Psoas muscle (tissue), 7 donors: ENCODE measurements at regions not wholly inside any gene's neighbourhood (a gene's known extent, or its start where the extent isn't known, plus 50 kb on each side); places are given as distances from the start of the nearest gene placed in this dataset.

Experiments
- ATAC-seq, 4 donors: fragments of 200-7000 bp; cut with Tn5 transposase; one replicate each; pipeline ENCODE4 v1.9.1; 2020; ENCODE audit warnings: moderate library complexity in 3 of 4, mild to moderate bottlenecking in 2 of 4
- DNase-seq, 2 donors: peaks; one replicate each; pipeline ENCODE4 v3.0.0-alpha.2; 2020
- H3K27ac ChIP-seq: fragments of 200-600 bp; one replicate; pipeline ENCODE4 v1.8.0; 2022
- H3K27me3 ChIP-seq, 3 donors: fragments of 200-600 bp in 1 of 3; one replicate each; pipeline versions ENCODE4 v1.6.1 to v1.8.0; 2013 to 2022; ENCODE audit warnings: low read length in 2 of 3, mild to moderate bottlenecking in 2 of 3, moderate library complexity in 1 of 3; ENCODE audit not compliant: insufficient read depth in 3 of 3
- H3K36me3 ChIP-seq, 2 donors: fragments of 200-600 bp in 1 of 2; one replicate each; pipeline versions ENCODE4 v1.6.1 to v1.8.0; 2013 to 2022; ENCODE audit warnings: low read depth in 1 of 2, mild to moderate bottlenecking in 1 of 2, moderate library complexity in 1 of 2; ENCODE audit not compliant: insufficient read depth in 1 of 2
- H3K4me1 ChIP-seq: fragments of 200-600 bp; one replicate; pipeline ENCODE4 v1.8.0; 2022
- H3K4me3 ChIP-seq: fragments of 200-600 bp; one replicate; pipeline ENCODE4 v1.8.0; 2022; ENCODE audit warnings: mild to moderate bottlenecking
- H3K9me3 ChIP-seq: fragments of 200-600 bp; one replicate; pipeline ENCODE4 v1.8.0; 2022
- CTCF ChIP-seq: fragments of 200-600 bp; IDR thresholded peaks from one replicate; pipeline ENCODE4 v1.8.0; 2022; ENCODE audit warnings: antibody characterized with exemption
- WGBS, 3 donors: extraction: QIAGEN DNeasy Blood & Tissue Kit; methylation state at CpG; one replicate each; pipeline versions ENCODE4 v1.1.6 to v1.1.7; 2013; 5-methylcytosine and 5-hydroxymethylcytosine counted together
- intact Hi-C, 2 donors: fragments of 100-400 bp; cut with DNase I; formaldehyde crosslinking; loops; one replicate each; pipeline versions ENCODE4 v1.11.0 to v1.14.2; 2022
- donor health status: healthy with polysubstance abuse.
- donor health status: DM: no; HTN: no; CAD: no; lungs with moderate emphysema.
- donor health status: Bipolar disorder and iron deficiency.
- donor health status: healthy.
- donor health status: DM: yes; HTN: yes; CAD: no.
- donor health status: DM: no; HTN: no; CAD: no.
- donor health status: DM: yes; HTN: yes; CAD: no.

GRCh38 chr4:181692965-181693364 is 550.2 kb upstream of the TENM3 start:
- WGBS, 3 donors, result 72 to 82% (median 73%) methylated on average over 5 of the region's 5 CpGs

DNA sequence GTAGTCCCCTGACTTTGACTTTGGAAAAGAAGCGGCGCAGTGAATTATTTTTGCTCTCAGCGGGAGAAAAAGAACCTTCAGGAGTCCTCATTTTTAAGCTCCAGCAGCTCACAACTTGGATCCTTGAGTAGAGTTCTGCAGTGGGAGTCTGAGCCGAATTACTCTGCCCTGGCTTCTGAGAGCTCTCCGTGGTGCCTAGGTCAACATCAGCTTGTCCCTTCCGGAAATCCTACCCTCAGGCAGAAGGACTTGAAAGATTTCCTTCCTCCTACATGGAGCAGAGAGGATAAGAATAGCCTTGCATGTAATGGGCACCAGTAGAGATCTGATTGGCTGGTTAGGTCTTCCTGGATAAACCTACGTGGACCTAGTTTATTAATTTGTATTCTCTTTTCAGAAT is 549.7 kb upstream of the TENM3 start:
- 72 to 78% (median 73%) methylated on average over 7 of the region's 7 CpGs for WGBS, 3 donors

More at GRCh38 chr4:181692965-181693364, 550.2 kb upstream of the TENM3 start:
- ATAC-seq (no peak), DNase-seq (no peak)
- H3K36me3 ChIP-seq, result no peaks in the 10 kb centered on the region
- no peak overlapping the region for H3K4me3 ChIP-seq
- H3K27me3 ChIP-seq, result no peaks in the 10 kb centered on the region
- H3K9me3 ChIP-seq, result no peaks in the 10 kb centered on the region
- no peaks in the 10 kb centered on the region for H3K4me1 ChIP-seq
- no peak for TF ChIP-seq CTCF
- intact Hi-C loops, result no loop called here
- H3K27ac ChIP-seq, result no peak overlapping the region

GRCh38 chr4:181698221-181698620 is 545.0 kb upstream of the TENM3 start:
- Histone ChIP-seq H3K4me1 (no peaks in the 10 kb centered on the region), H3K27ac (no peak overlapping the region), H3K27me3 (no peaks in the 10 kb centered on the region), H3K9me3 (no peaks in the 10 kb centered on the region), H3K4me3 (no peak overlapping the region), H3K36me3 (no peaks in the 10 kb centered on the region)
- DNase-seq (no peak), ATAC-seq (no peak)
- intact Hi-C loops, result no loop called here
- no peak for TF ChIP-seq CTCF
- 14 to 65% (median 52%) methylated on average over 1 of the region's 1 CpG for WGBS, 3 donors

More for the DNA sequence above, 549.7 kb upstream of the TENM3 start:
- H3K4me3 ChIP-seq, result no peak overlapping the region
- intact Hi-C loops, result no loop called here
- H3K27me3 ChIP-seq, result no peaks in the 10 kb centered on the region
- H3K4me1 ChIP-seq, result no peaks in the 10 kb centered on the region
- no peaks in the 10 kb centered on the region for H3K9me3 ChIP-seq
- no peak for ATAC-seq
- H3K36me3 ChIP-seq, result no peaks in the 10 kb centered on the region
- no peak for DNase-seq
- H3K27ac ChIP-seq, result no peak overlapping the region
- no peak for TF ChIP-seq CTCF

- Histone ChIP-seq H3K27me3 (peaks cover 0 to 1% (median 0%) of the 10 kb centered on the region in 3 donors), H3K27ac (no peak overlapping the region), H3K4me3 (no peak overlapping the region), H3K36me3 (no peaks in the 10 kb centered on the region), H3K4me1 (no peaks in the 10 kb centered on the region), H3K9me3 (no peaks in the 10 kb centered on the region)
- intact Hi-C loops, result no loop called here
- no peak for DNase-seq
- 44 to 51% (median 45%) methylated on average over 5 of the region's 5 CpGs for WGBS, 3 donors
- ATAC-seq, result no peak
- TF ChIP-seq CTCF, result no peak
Measured at GRCh38 chr4:181701214-181701613, 542.0 kb upstream of the TENM3 start.

- H3K27ac ChIP-seq, result no peak overlapping the region
- DNase-seq (no peak), ATAC-seq (no peak)
- H3K27me3 ChIP-seq, result peaks cover 0 to 1% (median 0%) of the 10 kb centered on the region in 3 donors
- H3K4me1 ChIP-seq, result no peaks in the 10 kb centered on the region
- H3K36me3 ChIP-seq, result no peaks in the 10 kb centered on the region
- no peak for TF ChIP-seq CTCF
- H3K4me3 ChIP-seq, result no peak overlapping the region
- intact Hi-C loops, result no loop called here
- WGBS, 3 donors, result 79 to 86% (median 86%) methylated on average over 9 of the region's 9 CpGs
- H3K9me3 ChIP-seq, result no peaks in the 10 kb centered on the region
Measured at GRCh38 chr4:181701894-181702293, 541.3 kb upstream of the TENM3 start.
